ENCODE measurements at regions not wholly inside any gene's neighbourhood (a gene's known extent, or its start where the extent isn't known, plus 50 kb on each side); places are given as distances from the start of the nearest gene placed in this dataset.

- H3K27me3 ChIP-seq (ENCODE audit: control insufficient read depth in 1 of 2, insufficient read depth in 2 of 2, low read length in 2 of 2): no peaks in the 10 kb centered on the region
- no peak overlapping the region for H3K4me2 ChIP-seq (ENCODE audit: low read depth, low read length)
- no peaks in the 10 kb centered on the region for H3K4me1 ChIP-seq (ENCODE audit: insufficient read depth, low read length)
- ATAC-seq (no peak), DNase-seq (ENCODE audit: low spot score) (no peak), FAIRE-seq (no peak)
- H4K20me1 ChIP-seq (ENCODE audit: insufficient read depth, low read length): no peaks in the 10 kb centered on the region
- POLR2A ChIA-PET: no interaction called here
- H2AFZ ChIP-seq (ENCODE audit: low read length): no peak overlapping the region
- in situ Hi-C loops (cut with HindIII; ENCODE audit: extremely low pct_ligation_motif_present, low pct_unique_long_range_greater_than_20kb) (no loop called here), intact Hi-C loops (cut with micrococcal nuclease; ENCODE audit: unreplicated experiment) (no loop called here)
- no peak overlapping the region for H3K27ac ChIP-seq (ENCODE audit: extremely low read length, insufficient read depth, low read length)
- no peaks in the 10 kb centered on the region for H3K36me3 ChIP-seq (replicated peaks in 1 of 2; ENCODE audit: control insufficient read depth in 1 of 2, insufficient read depth in 2 of 2, low read length in 2 of 2)
- H3K79me2 ChIP-seq (ENCODE audit: insufficient read depth, low read length): no peaks in the 10 kb centered on the region
- TF ChIP-seq ZBTB34 (CRISPR knock-in tag; IDR thresholded peaks at IDR 0.05): no peak
- 0% methylated on average over 1 of the region's 1 CpG for WGBS (ENCODE audit: low lambda C conversion rate)
- no peaks in the 10 kb centered on the region for H3K9me3 ChIP-seq (ENCODE audit: low read length)
- H3K9ac ChIP-seq (ENCODE audit: insufficient read depth, low read depth, low read length): no peak overlapping the region
- no TSS peak for BruUV-seq (replicated peaks)
- CTCF ChIA-PET (ENCODE audit: low intra/inter-chr PET ratio, low total read pairs): no interaction called here
- H3K4me3 ChIP-seq (replicated peaks in 1 of 3; ENCODE audit: insufficient read depth in 1 of 3, low read depth in 2 of 3, low read length in 3 of 3): no peak overlapping the region
These were observed 1681.5 kb downstream of the HACE1 start for GRCh38 chr6:103178193-103178592.

- no peaks in the 10 kb centered on the region for H3K27me3 ChIP-seq (ENCODE audit: control insufficient read depth in 1 of 2, insufficient read depth in 2 of 2, low read length in 2 of 2)
- no peak overlapping the region for H3K4me2 ChIP-seq (ENCODE audit: low read depth, low read length)
- TF ChIP-seq ZSCAN20 (CRISPR knock-in tag; IDR thresholded peaks at IDR 0.05; ENCODE audit: borderline replicate concordance) (no peak), RAD21 (CRISPR knock-in tag; IDR thresholded peaks at IDR 0.05) (no peak), MIXL1 (CRISPR knock-in tag; IDR thresholded peaks at IDR 0.05) (no peak), POLR2G (IDR thresholded peaks at IDR 0.05; ENCODE audit: low read depth, low read length) (no peak), HMGXB4 (CRISPR knock-in tag; IDR thresholded peaks at IDR 0.05; ENCODE audit: borderline replicate concordance in 1 of 2, low read depth in 1 of 2) (no peak), SNRNP70 (IDR thresholded peaks at IDR 0.05; ENCODE audit: low read depth, low read length) (no peak)
- BruUV-seq (replicated peaks): no TSS peak
- POLR2A ChIA-PET: no interaction called here
- no peaks in the 10 kb centered on the region for H3K9me3 ChIP-seq (ENCODE audit: low read length)
- no peak overlapping the region for H3K27ac ChIP-seq (ENCODE audit: extremely low read length, insufficient read depth, low read length)
- no peaks in the 10 kb centered on the region for H3K4me1 ChIP-seq (ENCODE audit: insufficient read depth, low read length)
- no peaks in the 10 kb centered on the region for H3K36me3 ChIP-seq (replicated peaks in 1 of 2; ENCODE audit: control insufficient read depth in 1 of 2, insufficient read depth in 2 of 2, low read length in 2 of 2)
- intact Hi-C loops (cut with micrococcal nuclease; ENCODE audit: unreplicated experiment) (no loop called here), in situ Hi-C loops (cut with HindIII; ENCODE audit: extremely low pct_ligation_motif_present, low pct_unique_long_range_greater_than_20kb) (no loop called here)
- no peak overlapping the region for H3K9ac ChIP-seq (ENCODE audit: insufficient read depth, low read depth, low read length)
- H3K4me3 ChIP-seq (replicated peaks in 1 of 3; ENCODE audit: insufficient read depth in 1 of 3, low read depth in 2 of 3, low read length in 3 of 3): no peak overlapping the region
- H4K20me1 ChIP-seq (ENCODE audit: insufficient read depth, low read length): no peaks in the 10 kb centered on the region
- H2AFZ ChIP-seq (ENCODE audit: low read length): no peak overlapping the region
- ATAC-seq (no peak), DNase-seq (ENCODE audit: low spot score) (no peak), FAIRE-seq (no peak)
- H3K79me2 ChIP-seq (ENCODE audit: insufficient read depth, low read length): no peaks in the 10 kb centered on the region
- WGBS (ENCODE audit: low lambda C conversion rate): 8% methylated on average over 1 of the region's 1 CpG
- CTCF ChIA-PET (ENCODE audit: low intra/inter-chr PET ratio, low total read pairs): no interaction called here
These were observed 1681.9 kb downstream of the HACE1 start for GRCh38 chr6:103177791-103178190.

Data from HepG2 (cell line).